ENCODE measurements at regions not wholly inside any gene's neighbourhood (a gene's known extent, or its start where the extent isn't known, plus 50 kb on each side); places are given as distances from the start of the nearest gene placed in this dataset.

DNA sequence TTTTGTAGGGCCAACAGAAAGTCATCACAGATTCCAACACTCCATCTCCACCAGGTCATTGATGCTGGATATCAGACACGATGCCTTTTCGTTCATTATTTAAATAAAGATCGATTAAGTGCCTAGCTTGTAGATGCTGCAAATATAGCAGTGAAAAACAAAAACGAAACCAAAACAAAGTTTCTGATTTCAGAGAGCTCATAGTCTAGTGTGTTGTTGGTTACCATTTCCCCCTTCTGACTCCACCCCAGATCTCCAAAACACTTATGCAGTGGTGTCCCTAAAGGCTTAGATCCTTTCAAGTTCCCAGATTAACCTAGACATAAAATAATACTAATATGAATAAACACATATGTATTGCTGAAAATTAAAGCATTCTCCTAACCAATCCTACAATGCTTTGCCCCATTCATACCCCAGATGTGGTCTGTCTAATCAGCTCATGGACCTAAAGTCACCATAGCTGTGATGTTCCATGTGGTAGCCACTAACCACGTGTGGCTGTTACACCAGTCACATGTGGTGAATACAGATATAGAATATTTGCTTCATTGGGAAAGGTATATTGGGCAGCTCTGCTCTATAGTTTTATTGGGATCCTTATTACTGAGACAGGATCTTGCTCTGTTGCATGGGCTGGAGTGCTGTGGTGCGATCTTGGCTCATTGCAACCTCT is 787.2 kb downstream of the TDRD15 start:
- H3K4me3 ChIP-seq (ENCODE audit: low read depth, low read length), result no peak overlapping the region
- no peak for DNase-seq (ENCODE audit: low read depth)
- ChIA-PET CTCF (interaction anchor here (0.9 kb wide), 2 partner anchors 18 to 624 kb away, joined by 3 to 4 read pairs; no protein-coding TSS in a partner anchor), POLR2A (no interaction called here)
- no peaks in the 10 kb centered on the region for H3K36me3 ChIP-seq (ENCODE audit: control insufficient read depth, insufficient read depth, low read length)
- H3K27me3 ChIP-seq (ENCODE audit: control insufficient read depth, insufficient read depth, low read length), result no peaks in the 10 kb centered on the region
- TF ChIP-seq, protein P1, sequence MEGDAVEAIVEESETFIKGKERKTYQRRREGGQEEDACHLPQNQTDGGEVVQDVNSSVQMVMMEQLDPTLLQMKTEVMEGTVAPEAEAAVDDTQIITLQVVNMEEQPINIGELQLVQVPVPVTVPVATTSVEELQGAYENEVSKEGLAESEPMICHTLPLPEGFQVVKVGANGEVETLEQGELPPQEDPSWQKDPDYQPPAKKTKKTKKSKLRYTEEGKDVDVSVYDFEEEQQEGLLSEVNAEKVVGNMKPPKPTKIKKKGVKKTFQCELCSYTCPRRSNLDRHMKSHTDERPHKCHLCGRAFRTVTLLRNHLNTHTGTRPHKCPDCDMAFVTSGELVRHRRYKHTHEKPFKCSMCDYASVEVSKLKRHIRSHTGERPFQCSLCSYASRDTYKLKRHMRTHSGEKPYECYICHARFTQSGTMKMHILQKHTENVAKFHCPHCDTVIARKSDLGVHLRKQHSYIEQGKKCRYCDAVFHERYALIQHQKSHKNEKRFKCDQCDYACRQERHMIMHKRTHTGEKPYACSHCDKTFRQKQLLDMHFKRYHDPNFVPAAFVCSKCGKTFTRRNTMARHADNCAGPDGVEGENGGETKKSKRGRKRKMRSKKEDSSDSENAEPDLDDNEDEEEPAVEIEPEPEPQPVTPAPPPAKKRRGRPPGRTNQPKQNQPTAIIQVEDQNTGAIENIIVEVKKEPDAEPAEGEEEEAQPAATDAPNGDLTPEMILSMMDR (IDR thresholded peaks at IDR 0.05; ENCODE audit: insufficient read depth, low read depth, low read length), result no peak

DNA sequence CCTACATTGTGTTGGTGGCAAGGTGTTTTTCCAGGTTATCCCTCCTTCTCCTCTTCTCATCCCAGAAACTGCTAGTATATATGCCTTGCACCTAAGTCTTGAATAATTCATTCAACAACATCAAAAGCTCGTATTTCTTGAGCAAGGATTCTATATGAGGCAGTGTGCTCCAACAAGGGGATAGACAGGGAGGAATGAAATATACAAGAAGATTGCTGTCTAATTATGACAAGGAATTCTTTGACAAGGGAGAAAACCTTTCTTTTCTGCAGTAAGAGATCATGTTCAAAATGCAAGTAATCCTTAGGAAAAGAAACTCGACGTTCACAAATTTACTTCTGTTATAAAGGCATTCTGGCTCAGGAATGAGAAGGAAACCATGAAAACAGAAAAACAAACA is 788.6 kb downstream of the TDRD15 start:
- Histone ChIP-seq H3K27me3 (ENCODE audit: control insufficient read depth, insufficient read depth, low read length) (no peaks in the 10 kb centered on the region), H3K36me3 (ENCODE audit: control insufficient read depth, insufficient read depth, low read length) (no peaks in the 10 kb centered on the region), H3K4me3 (ENCODE audit: low read depth, low read length) (no peak overlapping the region)
- no peak for DNase-seq (ENCODE audit: low read depth)
- POLR2A ChIA-PET, result no interaction called here
- TF ChIP-seq, protein P1 (IDR thresholded peaks at IDR 0.05; ENCODE audit: insufficient read depth, low read depth, low read length), result no peak
- CTCF ChIA-PET, result no interaction called here

DNA sequence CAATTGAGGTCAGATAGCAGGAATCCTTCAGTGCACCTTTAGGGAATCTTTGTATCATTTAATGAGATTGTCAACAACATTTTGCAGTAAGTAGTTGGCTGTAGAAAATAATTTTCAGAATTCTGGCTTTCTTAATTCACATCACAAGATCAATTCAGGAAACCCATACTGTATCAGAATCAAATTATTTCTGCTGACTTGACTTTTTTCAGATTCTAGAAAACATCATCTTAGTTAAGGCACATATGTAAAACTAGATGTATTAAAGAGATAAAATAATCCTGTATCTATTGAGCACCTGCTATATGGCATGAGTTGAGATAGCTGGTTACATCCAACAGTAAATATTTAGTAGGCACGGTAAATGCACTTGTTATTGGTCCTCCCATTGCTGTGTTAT is 791.4 kb downstream of the TDRD15 start:
- Histone ChIP-seq H3K36me3 (ENCODE audit: control insufficient read depth, insufficient read depth, low read length) (no peaks in the 10 kb centered on the region), H3K27me3 (ENCODE audit: control insufficient read depth, insufficient read depth, low read length) (no peaks in the 10 kb centered on the region), H3K4me3 (ENCODE audit: low read depth, low read length) (no peak overlapping the region)
- DNase-seq (ENCODE audit: low read depth), result no peak
- TF ChIP-seq, protein P1 (IDR thresholded peaks at IDR 0.05; ENCODE audit: insufficient read depth, low read depth, low read length), result no peak
- ChIA-PET CTCF (interaction anchor here (0.7 kb wide), 1 partner anchor 1477 kb away, joined by 3 read pairs; no protein-coding TSS in a partner anchor), POLR2A (no interaction called here)

DNA sequence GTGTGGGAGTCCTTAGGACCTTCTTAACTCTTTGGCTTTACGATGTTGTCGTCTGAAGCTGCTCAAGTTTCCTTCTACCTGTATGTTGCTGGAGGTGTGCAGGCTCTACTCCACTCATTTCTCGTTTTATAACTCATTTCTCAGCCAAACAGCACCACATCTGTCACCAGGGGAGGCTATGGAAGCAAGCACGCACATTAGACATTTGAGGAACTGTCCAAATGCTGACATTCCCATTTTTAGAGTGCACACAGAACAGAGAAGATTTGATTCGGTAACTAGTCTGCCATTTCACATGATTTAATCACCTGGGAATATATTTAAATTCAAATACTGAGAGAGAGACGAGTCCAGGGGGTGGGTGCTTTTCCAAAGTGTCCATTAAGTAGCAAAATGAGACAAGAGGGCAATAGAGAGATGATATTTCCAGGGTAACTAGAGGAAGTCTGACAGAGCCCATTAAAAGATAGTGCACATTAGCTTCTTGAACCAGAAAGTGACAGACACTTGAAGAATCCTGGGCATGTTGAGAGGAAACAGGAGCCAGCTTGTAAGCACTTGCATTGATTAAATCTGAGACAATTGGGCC is 793.3 kb downstream of the TDRD15 start:
- Histone ChIP-seq H3K4me3 (ENCODE audit: low read depth, low read length) (no peak overlapping the region), H3K27me3 (ENCODE audit: control insufficient read depth, insufficient read depth, low read length) (no peaks in the 10 kb centered on the region), H3K36me3 (ENCODE audit: control insufficient read depth, insufficient read depth, low read length) (no peaks in the 10 kb centered on the region)
- TF ChIP-seq, protein P1 (IDR thresholded peaks at IDR 0.05; ENCODE audit: insufficient read depth, low read depth, low read length), result no peak
- CTCF ChIA-PET, result no interaction called here
- POLR2A ChIA-PET, result no interaction called here
- no peak for DNase-seq (ENCODE audit: low read depth)

DNA sequence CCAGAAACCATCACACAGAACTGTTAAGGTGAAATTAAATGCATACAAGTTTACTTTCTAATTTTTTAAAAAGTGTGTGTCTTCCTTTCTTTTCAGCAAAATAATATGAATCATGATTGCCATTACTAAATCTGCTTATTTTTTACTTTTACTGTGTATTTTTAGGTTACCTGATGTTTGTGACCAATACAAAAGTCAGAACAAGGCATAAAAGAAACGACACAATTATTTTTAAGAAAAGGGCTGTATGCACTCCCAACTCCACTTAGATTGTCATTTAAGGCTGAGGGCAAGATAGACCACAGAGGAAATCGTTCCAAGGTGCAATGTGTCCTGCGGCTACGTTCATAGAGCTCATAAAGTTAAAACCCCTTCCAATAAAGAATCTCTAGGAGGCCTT is 797.0 kb downstream of the TDRD15 start:
- no peaks in the 10 kb centered on the region for H3K36me3 ChIP-seq (ENCODE audit: control insufficient read depth, insufficient read depth, low read length)
- H3K4me3 ChIP-seq (ENCODE audit: low read depth, low read length), result no peak overlapping the region
- H3K27me3 ChIP-seq (ENCODE audit: control insufficient read depth, insufficient read depth, low read length), result no peaks in the 10 kb centered on the region
- TF ChIP-seq, protein P1 (IDR thresholded peaks at IDR 0.05; ENCODE audit: insufficient read depth, low read depth, low read length), result no peak
- POLR2A ChIA-PET, result no interaction called here
- no peak for DNase-seq (ENCODE audit: low read depth)
- CTCF ChIA-PET, result no interaction called here

All from BJ (cell line).